ENCODE measurements at regions not wholly inside any gene's neighbourhood (a gene's known extent, or its start where the extent isn't known, plus 50 kb on each side); places are given as distances from the start of the nearest gene placed in this dataset.

DNA sequence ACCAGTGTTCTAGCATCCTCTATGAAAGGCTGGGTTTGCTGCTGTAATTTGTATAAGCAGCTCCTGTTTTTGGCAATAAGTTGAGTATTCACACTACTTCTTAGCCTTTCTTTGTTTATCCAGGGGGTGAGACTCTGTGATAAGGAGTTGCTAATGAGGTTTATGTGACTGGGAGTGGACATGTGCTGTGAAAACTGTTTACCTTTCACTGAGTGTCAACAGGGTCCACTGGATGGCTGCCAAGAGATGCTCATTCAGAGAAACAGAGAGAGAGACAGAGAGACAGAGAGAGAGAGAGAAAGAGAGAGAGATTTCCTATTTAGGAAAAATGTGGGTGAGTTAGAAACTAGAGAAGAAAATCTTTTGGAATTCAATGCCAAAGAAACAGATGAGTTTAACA, 233.9 kb downstream of the CHIC2 start:
- no peaks in the 10 kb centered on the region for H3K4me1 Mint-ChIP-seq
- no peak overlapping the region for H3K27ac Mint-ChIP-seq
- no peak for ATAC-seq
- peaks cover 14% of the 10 kb centered on the region for H3K9me3 Mint-ChIP-seq
- H3K27me3 Mint-ChIP-seq, result peaks cover 25% of the 10 kb centered on the region
- H3K36me3 Mint-ChIP-seq, result peaks cover 7% of the 10 kb centered on the region
- no peak overlapping the region for H3K4me3 Mint-ChIP-seq

DNA sequence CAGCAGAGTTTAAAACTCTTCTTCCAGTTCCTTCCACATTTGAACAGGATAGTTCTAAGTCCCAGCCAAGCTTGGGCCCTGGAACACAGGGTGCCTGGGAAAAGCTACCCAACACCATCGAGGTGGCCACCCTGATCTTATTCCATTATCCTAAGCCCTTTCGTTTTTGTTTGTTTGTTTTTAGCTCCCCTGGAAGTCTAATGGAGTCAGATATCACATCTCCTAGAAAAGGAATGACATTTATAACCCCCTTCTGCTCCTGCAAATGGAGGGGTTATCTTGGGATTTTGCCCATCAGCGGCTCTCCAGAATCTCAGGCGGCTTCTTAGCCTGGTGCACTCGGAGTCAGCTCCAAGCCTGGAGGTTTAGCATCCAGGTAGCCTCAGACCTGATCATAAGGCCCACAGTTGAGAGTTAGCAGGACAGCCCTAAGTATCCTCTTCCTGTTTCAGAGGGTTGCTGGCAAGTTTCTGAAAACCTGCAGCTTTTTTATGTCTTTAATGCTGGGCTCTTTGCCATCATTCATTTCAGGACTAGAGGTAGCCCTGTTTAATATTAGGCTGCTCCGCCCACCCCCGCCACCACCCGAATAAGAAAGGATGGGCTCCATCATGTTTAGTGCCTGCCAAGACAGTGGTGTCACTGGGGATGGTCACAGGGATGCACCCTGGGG, 230.0 kb upstream of the LNX1 start:
- Mint-ChIP-seq H3K9me3 (no peaks in the 10 kb centered on the region), H3K4me3 (no peak overlapping the region), H3K36me3 (no peaks in the 10 kb centered on the region), H3K27me3 (peaks cover 9% of the 10 kb centered on the region), H3K4me1 (no peaks in the 10 kb centered on the region), H3K27ac (no peak overlapping the region)
- no peak for ATAC-seq

DNA sequence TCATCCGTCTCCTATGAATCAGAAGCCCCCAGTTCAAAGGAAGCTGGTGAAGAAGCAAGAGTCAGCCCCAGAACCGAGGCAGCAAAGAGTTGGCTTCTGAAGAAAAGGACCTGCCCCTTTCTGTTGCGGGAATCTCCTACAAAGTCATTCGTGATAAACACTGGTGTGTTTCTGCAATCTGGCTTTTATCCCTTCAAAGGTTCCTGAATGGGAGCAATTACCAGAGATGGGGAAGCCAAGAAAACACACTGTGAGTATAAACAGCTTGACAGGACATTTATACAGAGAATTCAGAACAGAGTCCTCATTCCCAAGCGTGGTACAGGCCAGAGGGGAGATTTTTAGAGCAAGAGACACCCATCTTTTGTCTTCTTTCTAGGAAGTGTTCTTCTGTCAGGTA, 226.8 kb upstream of the LNX1 start:
- no peak for ATAC-seq

DNA sequence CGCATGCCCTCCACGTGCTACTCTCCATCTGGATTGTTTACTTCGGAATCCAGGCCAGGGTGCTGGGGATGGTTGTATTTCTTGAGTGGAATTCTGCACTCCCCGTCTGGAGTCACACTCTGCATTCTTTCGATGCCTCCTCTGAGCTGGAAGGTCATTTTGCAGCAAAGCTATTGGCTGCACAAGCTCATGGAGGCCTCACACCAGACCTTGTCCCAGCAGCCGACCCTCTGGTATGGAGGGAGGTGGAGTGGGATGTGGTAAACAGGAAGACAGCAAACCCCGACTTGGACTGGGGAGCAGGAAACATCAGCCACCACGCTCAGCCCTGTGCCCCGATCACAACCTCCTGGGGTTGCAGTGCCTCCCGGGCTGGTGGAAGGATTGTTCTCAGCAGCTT, 225.3 kb upstream of the LNX1 start:
- Mint-ChIP-seq H3K9me3 (no peaks in the 10 kb centered on the region), H3K27ac (no peak overlapping the region), H3K4me3 (no peak overlapping the region), H3K36me3 (no peaks in the 10 kb centered on the region), H3K27me3 (peaks cover 21% of the 10 kb centered on the region), H3K4me1 (no peaks in the 10 kb centered on the region)
- no peak for ATAC-seq

More for the DNA sequence above, 226.8 kb upstream of the LNX1 start:
- H3K4me3 Mint-ChIP-seq, result no peak overlapping the region
- H3K4me1 Mint-ChIP-seq, result no peaks in the 10 kb centered on the region
- no peaks in the 10 kb centered on the region for H3K36me3 Mint-ChIP-seq
- H3K9me3 Mint-ChIP-seq, result no peaks in the 10 kb centered on the region
- no peak overlapping the region for H3K27ac Mint-ChIP-seq
- peaks cover 21% of the 10 kb centered on the region for H3K27me3 Mint-ChIP-seq

DNA sequence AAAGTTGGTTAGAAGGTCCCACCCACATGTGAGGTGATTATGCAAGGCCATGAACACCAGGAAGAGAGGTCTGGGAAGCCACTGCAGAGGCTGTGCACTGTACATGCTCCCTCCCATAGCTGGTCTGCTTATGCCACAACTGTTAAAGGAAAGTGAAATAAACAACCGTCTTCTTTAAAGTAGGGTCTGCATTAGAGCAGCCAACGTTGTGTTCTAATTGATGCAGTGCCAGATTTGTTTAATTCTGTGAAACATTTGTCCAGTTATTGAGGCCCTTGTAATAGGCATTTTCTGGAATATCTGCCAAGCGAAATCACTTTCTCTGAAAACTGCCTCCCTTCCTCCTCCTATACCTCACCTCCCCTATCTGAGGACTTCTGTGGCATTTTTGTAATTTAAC, 224.0 kb upstream of the LNX1 start:
- Mint-ChIP-seq H3K27ac (no peak overlapping the region), H3K9me3 (no peaks in the 10 kb centered on the region), H3K27me3 (peaks cover 30% of the 10 kb centered on the region), H3K36me3 (no peaks in the 10 kb centered on the region), H3K4me3 (no peak overlapping the region), H3K4me1 (no peaks in the 10 kb centered on the region)
- no peak for ATAC-seq

DNA sequence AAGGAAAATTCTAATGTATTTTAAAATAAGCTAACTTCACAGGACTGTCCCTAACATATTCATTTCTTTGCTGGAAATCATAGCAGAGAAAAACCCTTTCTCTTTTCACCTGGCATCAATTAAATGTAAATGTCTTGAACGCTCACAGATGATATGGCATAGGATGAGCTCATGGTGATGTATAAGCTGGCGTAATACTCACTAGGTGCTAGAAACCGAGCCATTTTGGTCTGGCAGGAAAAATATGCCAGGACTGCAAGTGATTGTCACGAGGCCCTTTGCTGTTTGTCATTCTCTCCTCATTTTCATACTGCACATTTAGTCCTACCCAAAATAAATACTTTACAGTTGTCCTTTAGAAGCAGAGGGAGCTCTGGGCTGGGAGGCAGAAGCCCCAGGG, 222.7 kb upstream of the LNX1 start:
- Mint-ChIP-seq H3K36me3 (no peaks in the 10 kb centered on the region), H3K4me3 (no peak overlapping the region), H3K9me3 (no peaks in the 10 kb centered on the region), H3K27me3 (peaks cover 31% of the 10 kb centered on the region), H3K27ac (no peak overlapping the region), H3K4me1 (no peaks in the 10 kb centered on the region)
- no peak for ATAC-seq

DNA sequence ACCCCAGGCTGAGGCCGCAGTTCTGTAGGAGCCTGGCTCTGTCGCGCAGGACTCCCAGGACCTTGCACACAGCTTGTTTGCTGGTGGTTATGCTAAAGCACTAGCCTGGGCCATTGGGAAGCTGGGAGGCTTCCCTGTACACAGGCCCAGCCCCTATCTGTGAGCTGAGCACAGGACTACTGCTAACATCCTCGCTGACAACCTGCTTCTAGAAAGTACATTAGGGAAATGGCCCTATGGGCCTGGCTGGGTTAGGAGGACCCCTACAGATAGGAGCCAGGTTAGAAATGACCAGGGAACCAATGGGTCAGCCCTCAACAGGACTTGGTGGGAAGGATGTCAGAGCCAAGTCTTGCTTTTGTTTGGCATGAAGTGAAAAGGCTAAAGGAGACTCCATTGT, 219.4 kb upstream of the LNX1 start:
- Mint-ChIP-seq H3K27me3 (peaks cover 15% of the 10 kb centered on the region), H3K27ac (no peak overlapping the region), H3K36me3 (no peaks in the 10 kb centered on the region), H3K4me1 (no peaks in the 10 kb centered on the region), H3K9me3 (no peaks in the 10 kb centered on the region), H3K4me3 (no peak overlapping the region)
- ATAC-seq, result no peak

DNA sequence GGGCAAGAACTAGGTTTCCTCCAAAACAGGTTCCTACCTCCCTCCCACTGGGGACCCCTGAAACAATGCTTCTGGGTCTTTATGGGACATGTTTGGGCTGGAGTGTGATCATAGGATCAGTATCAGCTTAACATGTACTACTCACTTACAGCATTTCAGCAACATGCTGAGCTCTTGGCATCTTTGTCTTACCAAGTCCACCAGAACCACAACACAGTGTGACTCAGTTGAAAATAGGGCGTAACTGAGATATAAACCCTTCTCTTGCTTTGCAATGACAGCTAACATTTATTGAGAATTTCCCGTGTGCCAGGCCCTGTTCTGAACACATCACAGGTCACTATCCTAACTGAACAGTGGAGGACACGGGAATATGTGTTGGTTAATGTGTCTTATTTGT, 218.5 kb upstream of the LNX1 start:
- no peak for ATAC-seq
- Mint-ChIP-seq H3K27ac (no peak overlapping the region), H3K4me3 (no peak overlapping the region), H3K27me3 (peaks cover 10% of the 10 kb centered on the region), H3K4me1 (no peaks in the 10 kb centered on the region), H3K9me3 (no peaks in the 10 kb centered on the region), H3K36me3 (no peaks in the 10 kb centered on the region)

DNA sequence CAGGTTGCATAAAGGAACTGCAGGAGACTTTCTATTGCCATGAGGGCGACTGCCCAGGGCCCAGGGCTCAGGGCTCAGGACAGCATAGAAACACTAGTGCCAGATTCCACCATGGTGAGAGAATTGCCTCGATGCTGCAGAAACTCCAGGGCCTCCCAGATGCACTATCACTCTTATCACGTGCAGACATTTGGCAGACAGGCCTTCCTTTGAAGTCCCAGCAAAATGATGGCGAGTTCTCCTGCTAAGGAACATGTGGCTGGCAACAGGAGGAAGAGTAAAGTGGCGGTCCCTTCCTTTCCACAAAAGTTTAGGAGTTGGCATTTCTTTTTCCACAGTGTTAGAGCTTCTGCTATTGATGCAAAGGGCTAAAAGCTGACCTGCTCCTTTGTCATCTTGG, 214.0 kb upstream of the LNX1 start:
- H3K9me3 Mint-ChIP-seq, result no peaks in the 10 kb centered on the region
- peaks cover under 1% of the 10 kb centered on the region for H3K27me3 Mint-ChIP-seq
- H3K4me3 Mint-ChIP-seq, result no peak overlapping the region
- H3K4me1 Mint-ChIP-seq, result no peaks in the 10 kb centered on the region
- H3K36me3 Mint-ChIP-seq, result no peaks in the 10 kb centered on the region
- H3K27ac Mint-ChIP-seq, result no peak overlapping the region
- no peak for ATAC-seq

DNA sequence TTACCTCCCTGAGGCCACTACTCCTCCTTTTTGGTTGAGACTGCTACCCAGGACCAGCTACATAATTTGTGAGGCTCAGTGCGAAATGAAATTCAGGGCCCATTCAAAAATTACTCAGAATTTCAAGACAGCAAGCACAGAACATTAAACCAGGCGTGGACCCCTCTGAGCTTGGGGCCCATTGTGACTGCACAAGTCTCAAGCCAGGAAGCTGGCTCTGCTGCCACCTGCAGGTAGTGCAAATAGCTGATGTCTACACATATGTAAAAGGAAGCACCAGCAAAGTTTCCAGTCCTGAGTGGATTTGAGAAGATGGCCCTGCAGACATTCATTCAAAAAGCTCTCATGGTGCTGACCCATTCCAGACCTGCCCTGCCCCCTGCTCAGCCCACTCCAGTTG, 213.4 kb upstream of the LNX1 start:
- no peak for ATAC-seq
- no peaks in the 10 kb centered on the region for H3K36me3 Mint-ChIP-seq
- no peak overlapping the region for H3K27ac Mint-ChIP-seq
- no peak overlapping the region for H3K4me3 Mint-ChIP-seq
- no peaks in the 10 kb centered on the region for H3K4me1 Mint-ChIP-seq
- no peaks in the 10 kb centered on the region for H3K9me3 Mint-ChIP-seq
- no peaks in the 10 kb centered on the region for H3K27me3 Mint-ChIP-seq

DNA sequence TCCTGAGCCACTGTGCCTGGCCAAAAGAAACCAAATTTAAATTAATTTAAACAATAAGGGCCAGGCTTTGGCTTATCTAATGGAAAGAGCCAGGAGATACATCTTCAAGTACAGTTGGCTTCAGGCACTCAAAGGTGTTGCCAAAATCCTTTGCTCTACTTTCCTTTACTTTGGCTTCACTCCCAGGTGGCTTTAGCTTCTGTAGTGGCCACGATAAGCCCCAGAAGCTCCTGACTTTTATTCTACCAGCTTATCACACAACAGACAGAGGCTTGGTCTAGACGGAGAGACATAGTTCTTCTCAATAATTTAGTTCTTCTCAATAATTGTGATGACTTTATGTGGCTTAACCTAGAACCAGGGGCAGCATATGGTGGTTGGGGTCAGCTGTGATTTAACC, 211.2 kb upstream of the LNX1 start:
- H3K4me1 Mint-ChIP-seq, result no peaks in the 10 kb centered on the region
- H3K9me3 Mint-ChIP-seq, result no peaks in the 10 kb centered on the region
- no peaks in the 10 kb centered on the region for H3K36me3 Mint-ChIP-seq
- H3K27me3 Mint-ChIP-seq, result no peaks in the 10 kb centered on the region
- no peak overlapping the region for H3K4me3 Mint-ChIP-seq
- no peak for ATAC-seq
- H3K27ac Mint-ChIP-seq, result no peak overlapping the region

DNA sequence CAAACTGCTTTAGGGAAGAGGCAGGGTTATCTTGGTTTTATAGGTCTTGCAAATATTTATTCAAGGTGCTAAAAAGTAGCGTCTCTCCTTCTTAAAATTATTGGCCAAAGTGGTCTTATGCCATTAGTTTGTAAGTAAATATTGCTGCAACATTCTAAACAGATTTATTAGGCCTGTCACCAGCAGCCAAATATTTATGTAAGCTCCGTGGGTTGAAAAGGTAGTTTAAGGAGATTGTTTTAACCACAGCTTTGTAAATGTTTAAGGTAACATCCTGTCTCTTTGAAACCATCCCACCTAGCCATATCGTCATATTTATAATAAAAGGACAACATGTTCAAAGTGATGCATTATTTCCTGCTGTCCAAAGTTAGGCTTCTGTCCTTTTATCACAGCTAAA, 210.1 kb upstream of the LNX1 start:
- Mint-ChIP-seq H3K27ac (no peak overlapping the region), H3K4me1 (no peaks in the 10 kb centered on the region), H3K36me3 (no peaks in the 10 kb centered on the region), H3K27me3 (no peaks in the 10 kb centered on the region), H3K9me3 (no peaks in the 10 kb centered on the region), H3K4me3 (no peak overlapping the region)
- ATAC-seq, result no peak

DNA sequence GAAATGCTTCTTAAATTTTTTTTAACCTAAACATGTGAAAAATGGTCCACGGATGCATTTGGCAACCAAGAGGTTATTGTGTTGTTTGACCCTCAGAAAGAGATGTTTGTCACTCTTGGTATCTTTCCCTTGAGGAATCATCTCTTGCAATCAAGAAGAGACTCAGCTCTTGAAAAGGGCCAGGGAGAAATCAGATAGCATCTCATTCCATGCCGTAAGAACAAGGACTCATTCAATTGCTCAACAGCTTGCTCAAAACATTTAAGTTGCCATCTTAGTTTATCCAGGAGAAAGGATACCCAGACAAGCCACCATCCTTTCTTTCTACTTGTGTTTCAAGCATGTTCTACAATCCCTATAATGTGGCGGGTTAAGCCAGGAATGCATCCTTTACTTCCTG, 209.5 kb upstream of the LNX1 start:
- Mint-ChIP-seq H3K36me3 (no peaks in the 10 kb centered on the region), H3K27ac (no peak overlapping the region), H3K4me1 (no peaks in the 10 kb centered on the region), H3K9me3 (no peaks in the 10 kb centered on the region), H3K4me3 (no peak overlapping the region), H3K27me3 (peaks cover 3% of the 10 kb centered on the region)
- no peak for ATAC-seq

DNA sequence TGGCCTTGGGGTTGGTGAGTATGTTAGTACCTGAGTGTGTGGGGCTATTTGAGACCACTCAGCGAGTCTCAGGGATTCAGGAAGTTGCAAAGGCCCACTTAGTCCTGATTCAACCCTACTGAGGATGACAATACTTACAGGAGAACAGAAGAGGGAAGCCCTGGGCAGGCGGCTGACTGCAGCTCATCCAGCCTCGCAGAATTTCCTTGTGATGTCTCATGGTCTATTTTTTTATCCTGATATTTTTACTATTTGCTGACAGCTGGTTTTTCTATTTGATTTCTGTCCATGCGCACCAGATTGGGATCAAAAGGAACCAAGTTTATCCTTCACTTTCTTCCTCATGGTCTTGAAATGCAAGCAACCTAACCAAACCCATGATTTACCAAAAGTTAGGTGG, 201.8 kb upstream of the LNX1 start:
- H3K27ac Mint-ChIP-seq, result no peak overlapping the region
- no peak for ATAC-seq
- no peaks in the 10 kb centered on the region for H3K4me1 Mint-ChIP-seq
- H3K4me3 Mint-ChIP-seq, result no peak overlapping the region
- H3K27me3 Mint-ChIP-seq, result peaks cover 16% of the 10 kb centered on the region
- no peaks in the 10 kb centered on the region for H3K36me3 Mint-ChIP-seq
- no peaks in the 10 kb centered on the region for H3K9me3 Mint-ChIP-seq

DNA sequence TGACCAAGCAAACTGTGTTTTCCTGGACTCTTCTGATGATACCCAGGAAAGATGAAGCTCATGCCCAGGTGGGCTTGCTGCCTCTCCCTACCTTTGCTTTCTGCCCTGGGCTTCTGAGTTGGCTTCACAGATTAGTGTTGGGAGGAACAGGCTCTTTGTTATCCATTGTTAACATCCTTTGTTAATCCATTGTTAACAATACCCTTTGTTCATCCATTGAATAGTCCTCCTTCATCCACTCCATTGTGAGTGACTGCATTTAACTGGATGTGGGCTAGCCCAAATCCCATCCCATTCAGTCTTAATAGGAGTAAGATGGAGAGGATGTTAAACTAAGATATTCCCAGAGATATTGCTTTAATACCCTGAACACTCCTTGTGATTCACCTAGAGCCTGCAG, 199.0 kb upstream of the LNX1 start:
- no peaks in the 10 kb centered on the region for H3K4me1 Mint-ChIP-seq
- ATAC-seq, result no peak
- no peaks in the 10 kb centered on the region for H3K9me3 Mint-ChIP-seq
- H3K36me3 Mint-ChIP-seq, result no peaks in the 10 kb centered on the region
- H3K27me3 Mint-ChIP-seq, result peaks cover 9% of the 10 kb centered on the region
- no peak overlapping the region for H3K27ac Mint-ChIP-seq
- H3K4me3 Mint-ChIP-seq, result no peak overlapping the region

DNA sequence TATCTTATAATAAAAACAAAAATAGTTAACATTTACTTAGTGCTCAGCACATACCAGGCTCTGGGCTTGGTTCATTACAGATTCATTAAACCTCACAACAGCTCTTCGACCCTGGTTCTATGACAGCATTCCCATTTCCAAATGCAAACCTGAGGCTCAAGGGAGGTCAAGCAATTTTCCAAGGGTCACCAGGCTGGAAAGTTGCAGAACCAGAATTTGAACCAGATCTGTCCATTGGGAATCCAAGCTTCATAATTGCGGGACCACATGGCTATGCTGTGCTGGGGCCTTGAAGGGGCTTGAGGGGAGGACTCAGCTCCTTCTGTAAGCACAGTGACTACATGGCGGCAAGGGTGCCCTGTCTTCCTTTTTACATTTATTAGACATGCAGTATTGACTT, 197.3 kb upstream of the LNX1 start:
- Mint-ChIP-seq H3K4me1 (no peaks in the 10 kb centered on the region), H3K27me3 (no peaks in the 10 kb centered on the region), H3K27ac (no peak overlapping the region), H3K36me3 (no peaks in the 10 kb centered on the region), H3K4me3 (no peak overlapping the region), H3K9me3 (peaks cover 3% of the 10 kb centered on the region)
- no peak for ATAC-seq

DNA sequence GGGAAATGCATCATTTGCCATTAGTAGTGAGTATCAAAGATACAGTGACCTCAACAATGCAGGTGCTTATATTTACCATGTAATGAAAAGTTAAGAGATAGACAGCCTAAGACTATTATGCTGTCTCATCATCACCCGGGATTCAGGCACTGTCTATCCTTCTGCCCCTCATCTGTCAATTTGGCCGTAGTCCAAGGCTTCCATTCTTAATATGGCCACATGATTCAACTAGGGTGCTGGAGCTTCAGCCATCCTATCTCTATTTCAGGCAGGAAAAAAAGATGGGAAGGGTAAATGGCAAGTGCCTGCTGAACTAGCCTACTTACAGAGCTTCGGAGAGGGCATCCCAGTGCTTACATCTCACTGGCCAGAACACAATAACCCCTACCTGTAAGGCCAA, 196.7 kb upstream of the LNX1 start:
- Mint-ChIP-seq H3K4me1 (no peaks in the 10 kb centered on the region), H3K4me3 (no peak overlapping the region), H3K27ac (no peak overlapping the region), H3K27me3 (no peaks in the 10 kb centered on the region), H3K9me3 (peaks cover 3% of the 10 kb centered on the region), H3K36me3 (no peaks in the 10 kb centered on the region)
- no peak for ATAC-seq
